ENCODE measurements at regions not wholly inside any gene's neighbourhood (a gene's known extent, or its start where the extent isn't known, plus 50 kb on each side); places are given as distances from the start of the nearest gene placed in this dataset.

DNA sequence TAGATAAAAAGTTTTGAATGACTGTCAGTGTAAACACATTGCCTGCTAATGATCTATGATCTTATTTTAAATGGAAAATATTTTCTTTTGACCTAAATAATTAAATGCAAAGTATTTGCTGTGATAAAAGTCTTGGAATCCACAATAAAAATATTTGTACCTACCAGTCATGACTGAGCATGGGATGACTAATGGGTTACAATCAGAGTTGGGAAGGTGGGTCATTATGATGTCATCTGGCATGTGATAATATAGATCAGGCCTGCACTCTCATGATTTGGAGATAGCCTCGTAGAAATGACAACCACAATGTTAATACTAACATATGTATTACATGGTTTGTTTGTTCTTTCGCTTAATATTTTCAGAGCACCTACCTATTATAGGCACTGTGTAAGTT lies 848.8 kb upstream of the KLHL29 start:
- TF ChIP-seq, protein P1, sequence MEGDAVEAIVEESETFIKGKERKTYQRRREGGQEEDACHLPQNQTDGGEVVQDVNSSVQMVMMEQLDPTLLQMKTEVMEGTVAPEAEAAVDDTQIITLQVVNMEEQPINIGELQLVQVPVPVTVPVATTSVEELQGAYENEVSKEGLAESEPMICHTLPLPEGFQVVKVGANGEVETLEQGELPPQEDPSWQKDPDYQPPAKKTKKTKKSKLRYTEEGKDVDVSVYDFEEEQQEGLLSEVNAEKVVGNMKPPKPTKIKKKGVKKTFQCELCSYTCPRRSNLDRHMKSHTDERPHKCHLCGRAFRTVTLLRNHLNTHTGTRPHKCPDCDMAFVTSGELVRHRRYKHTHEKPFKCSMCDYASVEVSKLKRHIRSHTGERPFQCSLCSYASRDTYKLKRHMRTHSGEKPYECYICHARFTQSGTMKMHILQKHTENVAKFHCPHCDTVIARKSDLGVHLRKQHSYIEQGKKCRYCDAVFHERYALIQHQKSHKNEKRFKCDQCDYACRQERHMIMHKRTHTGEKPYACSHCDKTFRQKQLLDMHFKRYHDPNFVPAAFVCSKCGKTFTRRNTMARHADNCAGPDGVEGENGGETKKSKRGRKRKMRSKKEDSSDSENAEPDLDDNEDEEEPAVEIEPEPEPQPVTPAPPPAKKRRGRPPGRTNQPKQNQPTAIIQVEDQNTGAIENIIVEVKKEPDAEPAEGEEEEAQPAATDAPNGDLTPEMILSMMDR (IDR thresholded peaks at IDR 0.05): no peak
- no peak for TF ChIP-seq POLR2A (IDR thresholded peaks at IDR 0.05)

All from testis (tissue), 2 donors.